ENCODE measurements at regions not wholly inside any gene's neighbourhood (a gene's known extent, or its start where the extent isn't known, plus 50 kb on each side); places are given as distances from the start of the nearest gene placed in this dataset.
A peak's percentile ranks its signal among the peaks of the same experiment; 100 is the strongest.

GRCh38 chr1:70672442-70672888, 261.4 kb downstream of the CTH start:
- H3K9me3 ChIP-seq, result no peaks in the 10 kb centered on the region
- H3K4me3 ChIP-seq, result no peak overlapping the region
- peaks cover 0 to 14% (median 2%) of the 10 kb centered on the region in 3 donors for H3K4me1 ChIP-seq
- H3K27me3 ChIP-seq, result no peaks in the 10 kb centered on the region
- H3K36me3 ChIP-seq, result no peaks in the 10 kb centered on the region
- no peak for ATAC-seq
- no peak overlapping the region for H3K27ac ChIP-seq
- TF ChIP-seq CTCF (IDR thresholded peaks at IDR 0.05) (no peak), POLR2A (IDR thresholded peaks at IDR 0.05) (no peak), POLR2AphosphoS5 (IDR thresholded peaks at IDR 0.05) (no peak), EP300 (IDR thresholded peaks at IDR 0.05) (no peak)
- 19 to 29% methylated on average over 3 of the region's 3 CpGs for WGBS, 2 donors (ENCODE audit: low coverage in 1 of 2)

GRCh38 chr1:70674941-70675685, 264.0 kb downstream of the CTH start:
- no peak overlapping the region for H3K4me3 ChIP-seq
- no peak for ATAC-seq
- 49 to 67% methylated on average over 2 to 3 of the region's 3 CpGs for WGBS, 2 donors (ENCODE audit: low coverage in 1 of 2)
- H3K4me1 ChIP-seq, result peaks cover 0 to 14% (median 2%) of the 10 kb centered on the region in 3 donors
- no peaks in the 10 kb centered on the region for H3K27me3 ChIP-seq
- no peaks in the 10 kb centered on the region for H3K36me3 ChIP-seq
- TF ChIP-seq POLR2A (IDR thresholded peaks at IDR 0.05) (no peak), CTCF (IDR thresholded peaks at IDR 0.05) (no peak), EP300 (IDR thresholded peaks at IDR 0.05) (no peak), POLR2AphosphoS5 (IDR thresholded peaks at IDR 0.05) (no peak)
- H3K9me3 ChIP-seq, result no peaks in the 10 kb centered on the region
- no peak overlapping the region for H3K27ac ChIP-seq

DNA sequence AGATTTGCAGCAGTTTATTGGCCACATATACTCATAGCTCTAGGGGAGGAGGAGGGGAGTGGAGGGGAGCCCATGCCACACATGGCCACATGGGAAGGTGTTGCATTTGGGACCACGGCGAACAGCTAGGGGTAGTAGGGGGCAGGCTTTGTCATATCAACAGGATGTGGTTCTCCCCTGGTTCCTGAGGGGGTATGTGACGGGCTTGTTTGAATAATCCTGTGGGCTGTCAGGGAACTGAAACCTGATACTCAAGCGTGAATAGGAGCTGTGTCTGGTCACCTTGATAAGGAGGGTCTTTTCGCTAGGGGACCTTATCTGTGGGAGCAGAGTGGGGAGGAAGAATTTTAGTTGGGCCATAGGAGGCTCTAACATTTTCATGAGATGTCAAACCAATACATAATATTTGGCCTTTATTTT, 264.7 kb downstream of the CTH start:
- Histone ChIP-seq H3K4me3 (no peak overlapping the region), H3K27me3 (no peaks in the 10 kb centered on the region), H3K4me1 (peaks cover 0 to 14% (median 2%) of the 10 kb centered on the region in 3 donors), H3K36me3 (no peaks in the 10 kb centered on the region), H3K9me3 (no peaks in the 10 kb centered on the region), H3K27ac (no peak overlapping the region)
- no peak for ATAC-seq
- TF ChIP-seq POLR2A (IDR thresholded peaks at IDR 0.05) (no peak), CTCF (IDR thresholded peaks at IDR 0.05) (no peak), EP300 (IDR thresholded peaks at IDR 0.05) (no peak), POLR2AphosphoS5 (IDR thresholded peaks at IDR 0.05) (no peak)
- 70% methylated on average over 5 of the region's 5 CpGs; no CpG with 5 or more reads in 1 of the 2 donors for WGBS, 2 donors (ENCODE audit: low coverage in 1 of 2)

DNA sequence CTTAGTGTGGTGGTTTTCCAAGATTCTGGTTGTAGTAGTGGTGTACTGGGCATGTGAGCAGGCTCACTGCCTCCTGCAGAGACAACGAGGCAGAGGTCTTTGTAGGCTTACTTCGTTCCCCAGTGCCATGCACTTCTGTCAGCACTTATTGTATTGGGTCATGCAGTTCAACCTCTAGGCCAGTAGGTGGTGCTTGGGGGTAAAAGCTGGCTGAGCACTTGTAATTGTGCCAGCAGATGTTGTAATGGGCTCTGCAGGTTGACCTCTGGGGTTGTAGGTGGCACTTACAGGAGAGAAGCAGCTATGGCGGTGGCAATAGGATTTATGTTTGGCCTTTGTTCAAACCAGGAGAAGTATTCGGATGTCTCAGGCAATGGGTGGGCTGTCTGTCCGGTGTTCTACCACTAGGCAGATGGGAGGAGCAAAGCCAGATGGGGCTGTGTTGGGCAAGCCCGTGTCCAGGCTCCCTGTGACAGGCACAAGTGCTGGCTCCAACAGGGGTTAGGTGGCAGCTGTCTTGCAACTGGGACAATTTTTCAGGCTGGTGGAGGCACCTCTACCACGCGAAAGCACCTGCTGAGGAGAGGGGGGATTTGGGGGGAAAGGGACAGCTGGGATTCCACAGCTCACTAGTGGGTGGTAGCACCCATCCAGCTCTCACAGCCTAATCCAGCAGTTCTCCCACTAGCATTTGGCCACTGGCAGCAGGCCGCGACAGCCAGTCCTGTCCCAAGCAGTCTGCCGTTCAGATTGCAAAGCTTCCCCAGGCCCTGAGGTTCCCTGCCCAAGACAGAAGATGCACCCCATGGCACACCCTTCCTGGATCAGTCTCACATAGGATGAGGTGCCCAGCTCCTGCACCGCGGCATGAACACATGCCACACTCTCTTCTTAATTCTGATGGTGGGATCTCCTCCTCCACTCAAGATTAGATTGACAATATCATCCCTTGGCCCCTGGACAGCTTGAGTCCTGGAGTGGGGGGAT, 274.5 kb downstream of the CTH start:
- Histone ChIP-seq H3K9me3 (no peaks in the 10 kb centered on the region), H3K4me3 (no peak overlapping the region), H3K4me1 (no peaks in the 10 kb centered on the region), H3K27me3 (no peaks in the 10 kb centered on the region), H3K36me3 (no peaks in the 10 kb centered on the region), H3K27ac (no peak overlapping the region)
- WGBS, 2 donors (ENCODE audit: low coverage in 1 of 2), result 68 to 71% methylated on average over 5 to 7 of the region's 13 CpGs
- ATAC-seq, result peak; percentile 86
- TF ChIP-seq POLR2A (IDR thresholded peaks at IDR 0.05), result no peak
- TF ChIP-seq EP300 (IDR thresholded peaks at IDR 0.05), result no peak
- TF ChIP-seq CTCF (IDR thresholded peaks at IDR 0.05), result peak; percentile 68 to 90 (median 84)
- peak; percentile 83 for TF ChIP-seq POLR2AphosphoS5 (IDR thresholded peaks at IDR 0.05)

Data from gastroesophageal sphincter (tissue), 4 donors.